Thyroid gland (tissue), 4 donors: ENCODE measurements at regions not wholly inside any gene's neighbourhood (a gene's known extent, or its start where the extent isn't known, plus 50 kb on each side); places are given as distances from the start of the nearest gene placed in this dataset.

Experiments
- POLR2A ChIP-seq, 2 donors: fragments of 450-650 bp; IDR thresholded peaks; one replicate each; pipeline ENCODE4 v1.6.1; 2017; ENCODE audit warnings: antibody characterized with exemption in 2 of 2, mild to moderate bottlenecking in 2 of 2, moderate library complexity in 1 of 2
- TF ChIP-seq, protein P1 (sequence below), 6 experiments: fragments of 200-600 bp in 3 of 6; fragments of 450-650 bp in 3 of 6; sonication (generic) in 3 of 6; IDR thresholded peaks; one replicate each; pipeline ENCODE4 v1.5.1; 2016 to 2019; ENCODE audit warnings: antibody characterized with exemption in 6 of 6, mild to moderate bottlenecking in 2 of 6, inconsistent platforms in 1 of 6, moderate library complexity in 1 of 6

DNA sequence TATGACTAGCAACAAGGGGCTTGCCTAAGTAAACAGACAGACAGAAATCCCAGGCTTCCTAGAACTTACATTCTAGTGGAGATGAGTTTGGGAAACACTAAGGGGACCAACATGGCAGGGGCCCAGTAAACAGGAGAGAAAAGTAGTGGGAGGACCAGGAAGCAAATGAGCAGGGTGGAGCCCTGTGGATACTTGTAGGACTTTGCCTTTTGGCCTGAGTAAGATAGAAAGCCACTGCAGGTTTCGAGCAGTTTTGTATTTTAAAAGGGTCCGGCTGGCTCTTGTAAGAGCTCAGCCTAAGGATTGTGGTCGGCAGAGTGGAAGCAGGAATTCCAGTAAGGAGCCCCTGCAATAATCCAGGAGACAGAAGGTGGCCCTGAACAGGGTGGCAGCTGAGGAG lies 125.5 kb downstream of the MAP3K7 start:
- TF ChIP-seq, protein P1, sequence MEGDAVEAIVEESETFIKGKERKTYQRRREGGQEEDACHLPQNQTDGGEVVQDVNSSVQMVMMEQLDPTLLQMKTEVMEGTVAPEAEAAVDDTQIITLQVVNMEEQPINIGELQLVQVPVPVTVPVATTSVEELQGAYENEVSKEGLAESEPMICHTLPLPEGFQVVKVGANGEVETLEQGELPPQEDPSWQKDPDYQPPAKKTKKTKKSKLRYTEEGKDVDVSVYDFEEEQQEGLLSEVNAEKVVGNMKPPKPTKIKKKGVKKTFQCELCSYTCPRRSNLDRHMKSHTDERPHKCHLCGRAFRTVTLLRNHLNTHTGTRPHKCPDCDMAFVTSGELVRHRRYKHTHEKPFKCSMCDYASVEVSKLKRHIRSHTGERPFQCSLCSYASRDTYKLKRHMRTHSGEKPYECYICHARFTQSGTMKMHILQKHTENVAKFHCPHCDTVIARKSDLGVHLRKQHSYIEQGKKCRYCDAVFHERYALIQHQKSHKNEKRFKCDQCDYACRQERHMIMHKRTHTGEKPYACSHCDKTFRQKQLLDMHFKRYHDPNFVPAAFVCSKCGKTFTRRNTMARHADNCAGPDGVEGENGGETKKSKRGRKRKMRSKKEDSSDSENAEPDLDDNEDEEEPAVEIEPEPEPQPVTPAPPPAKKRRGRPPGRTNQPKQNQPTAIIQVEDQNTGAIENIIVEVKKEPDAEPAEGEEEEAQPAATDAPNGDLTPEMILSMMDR (IDR thresholded peaks at IDR 0.05) = no peak
- no peak for TF ChIP-seq POLR2A (IDR thresholded peaks at IDR 0.05)
